K562 (cell line): ENCODE measurements at regions not wholly inside any gene's neighbourhood (a gene's known extent, or its start where the extent isn't known, plus 50 kb on each side); places are given as distances from the start of the nearest gene placed in this dataset.

Source experiments
- ATAC-seq: fragments of 200-7000 bp; cut with Tn5 transposase; 3 replicates; pipeline ENCODE4 v1.9.1; 2020; ENCODE audit warnings: moderate library complexity
- BruUV-seq: library from RNA; stranded (reverse); fragments of 400-500 nt; replicated peaks from 2 replicates; lab custom pipeline; 2021; lab: Mats Ljungman, UMichigan
- CTCF ChIA-PET: fragments of 300-600 bp; formaldehyde crosslinking; extraction: SDS; loops from one replicate; lab custom pipeline; 2021; ENCODE audit warnings: low intra/inter-chr PET ratio; lab: Yijun Ruan, JAX
- POLR2A ChIA-PET: fragments of 300-600, 350-650 bp; sonication (Branson Sonifier 250); formaldehyde crosslinking; extraction: SDS; loops from one replicate; lab custom pipeline; 2021; ENCODE audit warnings: antibody characterized with exemption, inconsistent platforms; lab: Yijun Ruan, JAX
- DNase-seq, 4 experiments: peaks; one replicate each; pipeline versions ENCODE4 v3.0.0 to v3.0.0-alpha.2; 2011 to 2018; ENCODE audit warnings: low spot score in 3 of 4, mixed read lengths in 3 of 4; ENCODE audit errors: extremely low read depth in 1 of 4
- FAIRE-seq: peaks from 2 replicates; lab custom pipeline; 2011; peaks lifted over from hg19 to GRCh38; lab: Jason Lieb, UNC
- H2AFZ ChIP-seq: 2 replicates; pipeline ENCODE4 v1.6.0; 2011; ENCODE audit warnings: low read depth, low read length, control low read depth, inconsistent platforms
- H3K27ac ChIP-seq: fragments of 200-600 bp; 3 replicates; pipeline ENCODE4 v1.8.0; 2011; ENCODE audit warnings: low read depth, mild to moderate bottlenecking, control low read depth, inconsistent platforms, low read length, moderate library complexity, mixed read lengths; ENCODE audit errors: extremely low read depth
- H3K27me3 ChIP-seq, 2 experiments: fragments of 300-600 bp in 1 of 2; 2 replicates in 1 of 2; 3 replicates in 1 of 2; pipeline versions ENCODE4 v1.6.0 to v1.8.0; 2011; ENCODE audit warnings: inconsistent platforms in 2 of 2, low read length in 2 of 2, mild to moderate bottlenecking in 1 of 2, mixed read lengths in 1 of 2, moderate library complexity in 1 of 2; ENCODE audit not compliant: control insufficient read depth in 2 of 2, insufficient read depth in 2 of 2
- H3K36me3 ChIP-seq: fragments of 300-600 bp; 3 replicates; pipeline ENCODE4 v1.8.0; 2011; ENCODE audit warnings: mild to moderate bottlenecking, low read length, inconsistent platforms; ENCODE audit not compliant: control insufficient read depth, insufficient read depth
- H3K4me1 ChIP-seq, 2 experiments: fragments of 200-600 bp in 1 of 2; replicated peaks in 1 of 2; 2 replicates in 1 of 2; 3 replicates in 1 of 2; pipeline versions ENCODE4 v1.5.1 to v1.8.0; 2011; ENCODE audit warnings: inconsistent platforms in 2 of 2, low read length in 2 of 2, mild to moderate bottlenecking in 1 of 2, mixed read lengths in 1 of 2, moderate library complexity in 1 of 2; ENCODE audit not compliant: control insufficient read depth in 2 of 2, insufficient read depth in 2 of 2
- H3K4me2 ChIP-seq: 2 replicates; pipeline ENCODE4 v1.6.1; 2011; ENCODE audit warnings: low read length, control low read depth, inconsistent platforms, mixed read lengths; ENCODE audit not compliant: insufficient read depth
- H3K4me3 ChIP-seq: fragments of 200-600 bp; sonication (generic), shearing (Covaris generic); 2 replicates; pipeline ENCODE4 v1.5.1; 2016; ENCODE audit warnings: control low read depth, inconsistent platforms
- H3K79me2 ChIP-seq: fragments of 200-600 bp; 3 replicates; pipeline ENCODE4 v1.8.0; 2011; ENCODE audit warnings: low read length, inconsistent platforms; ENCODE audit not compliant: control insufficient read depth, insufficient read depth
- H3K9ac ChIP-seq, 2 experiments: 2 replicates each; pipeline versions ENCODE4 v1.6.0 to v1.6.1; 2011; ENCODE audit warnings: low read depth in 2 of 2, low read length in 2 of 2, control low read depth in 1 of 2, inconsistent platforms in 1 of 2, mild to moderate bottlenecking in 1 of 2, mixed read lengths in 1 of 2; ENCODE audit not compliant: insufficient read depth in 1 of 2
- H3K9me1 ChIP-seq: one replicate; pipeline ENCODE4 v1.6.0; 2011; ENCODE audit warnings: inconsistent platforms, mild to moderate bottlenecking, low read length, moderate library complexity; ENCODE audit not compliant: control insufficient read depth, insufficient read depth
- H3K9me3 ChIP-seq: replicated peaks from 2 replicates; pipeline ENCODE4 v1.5.1; 2011; ENCODE audit warnings: low read depth, low read length, inconsistent platforms; ENCODE audit not compliant: control insufficient read depth, insufficient read depth
- H4K20me1 ChIP-seq: replicated peaks from 2 replicates; pipeline ENCODE4 v1.6.1; 2011; ENCODE audit warnings: low read length, inconsistent platforms, mixed read lengths; ENCODE audit not compliant: control insufficient read depth, insufficient read depth
- RAD21 ChIP-seq, 2 experiments: fragments of 250-450 bp in 1 of 2; fragments of 450-650 bp in 1 of 2; sonication (Bioruptor Pico) in 1 of 2; formaldehyde crosslinking in 1 of 2; IDR thresholded peaks in 1 of 2; conservative IDR thresholded peaks in 1 of 2; 2 replicates each; pipeline versions ENCODE4 v1.4.0 to v1.8.0; 2020 to 2022; ENCODE audit warnings: mild to moderate bottlenecking in 2 of 2, moderate library complexity in 1 of 2
- WGBS: fragments of 100-300 bp; shearing (Covaris generic); methylation state at CpG from one replicate; pipeline ENCODE4 v1.1.6; 2016; ENCODE audit warnings: low coverage, mixed read lengths; ENCODE audit not compliant: insufficient coverage; ENCODE audit errors: missing lambda C conversion rate; 5-methylcytosine and 5-hydroxymethylcytosine counted together
- in situ Hi-C: fragments of 300-500 bp; cut with MboI; formaldehyde crosslinking; loops from 4 replicates; pipeline ENCODE4 v1.15.0; 2018; ENCODE audit warnings: inconsistent platforms, mixed read lengths
- intact Hi-C: fragments of 100-400 bp; cut with micrococcal nuclease; formaldehyde crosslinking; loops from 2 replicates; pipeline ENCODE4 v1.14.2; 2022
- TF ChIP-seq, protein P1 (sequence below), 3 experiments: IDR thresholded peaks in 2 of 3; conservative IDR thresholded peaks in 1 of 3; 2 replicates each; pipeline ENCODE4 v1.5.1; 2011 to 2012; ENCODE audit warnings: low read length in 3 of 3, mild to moderate bottlenecking in 3 of 3, control low read depth in 2 of 3, improper control_type of control experiment in 1 of 3, inconsistent platforms in 1 of 3, low read depth in 1 of 3, mixed read lengths in 1 of 3, moderate library complexity in 1 of 3; ENCODE audit not compliant: insufficient read depth in 2 of 3
- TF ChIP-seq, protein P2 (sequence below): fragments of 250-450 bp; sonication (Bioruptor Pico); IDR thresholded peaks from 2 replicates; pipeline ENCODE4 v1.8.0; 2022; ENCODE audit warnings: inconsistent platforms, mild to moderate bottlenecking, moderate library complexity, borderline replicate concordance

DNA sequence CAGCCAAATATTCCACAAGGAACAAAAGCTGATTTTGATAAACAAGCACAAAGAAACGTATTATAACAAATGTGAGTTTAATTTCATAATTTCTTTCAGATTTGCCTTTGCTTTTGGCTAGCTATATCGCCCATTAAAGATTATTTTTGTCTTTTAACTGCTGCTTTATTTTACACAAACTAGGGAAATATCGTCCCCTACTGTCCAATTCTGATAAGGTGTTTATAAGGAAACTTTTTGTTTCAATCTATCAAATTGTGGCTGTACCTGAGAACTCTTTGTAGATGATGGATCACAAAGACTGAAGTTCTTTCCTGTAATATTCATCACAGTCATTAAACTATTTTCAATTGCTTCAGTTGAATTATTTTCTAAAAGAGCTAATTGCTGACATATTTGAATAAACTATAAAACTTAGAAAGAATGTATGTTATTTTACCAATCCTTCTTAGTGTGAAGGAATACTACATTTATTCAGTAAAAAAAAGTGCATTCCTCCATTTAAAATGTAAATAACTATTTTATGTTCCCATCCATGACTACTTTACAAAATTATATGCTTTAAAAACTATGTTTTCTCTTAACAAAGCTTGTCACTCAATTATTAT is 431.3 kb upstream of the ITGA1 start:
- ChIA-PET CTCF (no interaction called here), POLR2A (no interaction called here)
- H3K9me3 ChIP-seq, result no peaks in the 10 kb centered on the region
- no peaks in the 10 kb centered on the region for H3K9me1 ChIP-seq
- BruUV-seq, result no TSS peak
- in situ Hi-C loops, result no loop called here
- H3K36me3 ChIP-seq, result no peaks in the 10 kb centered on the region
- H3K4me3 ChIP-seq, result no peak overlapping the region
- no peaks in the 10 kb centered on the region for H3K27me3 ChIP-seq
- 0% methylated on average over 3 of the region's 3 CpGs for WGBS
- H4K20me1 ChIP-seq, result no peaks in the 10 kb centered on the region
- H3K9ac ChIP-seq, result no peak overlapping the region
- no peaks in the 10 kb centered on the region for H3K4me1 ChIP-seq
- no peak for FAIRE-seq
- no peaks in the 10 kb centered on the region for H3K79me2 ChIP-seq
- intact Hi-C loops, result no loop called here
- DNase-seq, result no peak
- TF ChIP-seq, protein P1, sequence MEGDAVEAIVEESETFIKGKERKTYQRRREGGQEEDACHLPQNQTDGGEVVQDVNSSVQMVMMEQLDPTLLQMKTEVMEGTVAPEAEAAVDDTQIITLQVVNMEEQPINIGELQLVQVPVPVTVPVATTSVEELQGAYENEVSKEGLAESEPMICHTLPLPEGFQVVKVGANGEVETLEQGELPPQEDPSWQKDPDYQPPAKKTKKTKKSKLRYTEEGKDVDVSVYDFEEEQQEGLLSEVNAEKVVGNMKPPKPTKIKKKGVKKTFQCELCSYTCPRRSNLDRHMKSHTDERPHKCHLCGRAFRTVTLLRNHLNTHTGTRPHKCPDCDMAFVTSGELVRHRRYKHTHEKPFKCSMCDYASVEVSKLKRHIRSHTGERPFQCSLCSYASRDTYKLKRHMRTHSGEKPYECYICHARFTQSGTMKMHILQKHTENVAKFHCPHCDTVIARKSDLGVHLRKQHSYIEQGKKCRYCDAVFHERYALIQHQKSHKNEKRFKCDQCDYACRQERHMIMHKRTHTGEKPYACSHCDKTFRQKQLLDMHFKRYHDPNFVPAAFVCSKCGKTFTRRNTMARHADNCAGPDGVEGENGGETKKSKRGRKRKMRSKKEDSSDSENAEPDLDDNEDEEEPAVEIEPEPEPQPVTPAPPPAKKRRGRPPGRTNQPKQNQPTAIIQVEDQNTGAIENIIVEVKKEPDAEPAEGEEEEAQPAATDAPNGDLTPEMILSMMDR (IDR thresholded peaks at IDR 0.05 in 2 of 3, conservative IDR thresholded peaks at IDR 0.05 in 1 of 3; ENCODE audit: insufficient read depth in 2 of 3, low read depth in 1 of 3, low read length in 3 of 3), result peak in 1 of 3 experiments; percentile 22; a peak in 1 of 6 replicates
- TF ChIP-seq, protein P2, sequence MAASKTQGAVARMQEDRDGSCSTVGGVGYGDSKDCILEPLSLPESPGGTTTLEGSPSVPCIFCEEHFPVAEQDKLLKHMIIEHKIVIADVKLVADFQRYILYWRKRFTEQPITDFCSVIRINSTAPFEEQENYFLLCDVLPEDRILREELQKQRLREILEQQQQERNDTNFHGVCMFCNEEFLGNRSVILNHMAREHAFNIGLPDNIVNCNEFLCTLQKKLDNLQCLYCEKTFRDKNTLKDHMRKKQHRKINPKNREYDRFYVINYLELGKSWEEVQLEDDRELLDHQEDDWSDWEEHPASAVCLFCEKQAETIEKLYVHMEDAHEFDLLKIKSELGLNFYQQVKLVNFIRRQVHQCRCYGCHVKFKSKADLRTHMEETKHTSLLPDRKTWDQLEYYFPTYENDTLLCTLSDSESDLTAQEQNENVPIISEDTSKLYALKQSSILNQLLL (CRISPR knock-in tag), result no peak
- peak in 1 of 2 experiments; percentile 32; a peak in 2 of 4 replicates for TF ChIP-seq RAD21 (CRISPR knock-in tag; conservative IDR thresholded peaks at IDR 0.05 in 1 of 2, IDR thresholded peaks at IDR 0.05 in 1 of 2)
- no peak overlapping the region for H3K4me2 ChIP-seq
- H3K27ac ChIP-seq, result no peak overlapping the region
- ATAC-seq, result no peak
- no peak overlapping the region for H2AFZ ChIP-seq
